Progenitor cell of endocrine pancreas (in vitro differentiated cells): ENCODE measurements at regions not wholly inside any gene's neighbourhood (a gene's known extent, or its start where the extent isn't known, plus 50 kb on each side); places are given as distances from the start of the nearest gene placed in this dataset.

Source experiments
- DNase-seq: peaks from one replicate; pipeline ENCODE4 v3.0.0; 2021; ENCODE audit warnings: low spot score; ENCODE audit not compliant: unreplicated experiment
- H3K27ac Mint-ChIP-seq: 2 replicates; pipeline ENCODE4 v1.8.0; 2021; ENCODE audit warnings: mild to moderate bottlenecking, moderate library complexity, mixed read lengths
- H3K27me3 Mint-ChIP-seq: 2 replicates; pipeline ENCODE4 v1.8.0; 2021; ENCODE audit warnings: mixed read lengths
- H3K36me3 Mint-ChIP-seq: 2 replicates; pipeline ENCODE4 v1.8.0; 2022; ENCODE audit warnings: mixed read lengths; ENCODE audit not compliant: insufficient read depth
- H3K4me1 Mint-ChIP-seq: 2 replicates; pipeline ENCODE4 v1.8.0; 2021; ENCODE audit warnings: low read depth, mixed read lengths
- H3K4me3 Mint-ChIP-seq: 2 replicates; pipeline ENCODE4 v1.8.0; 2021; ENCODE audit warnings: low read depth, mild to moderate bottlenecking, moderate library complexity, mixed read lengths
- H3K9me3 Mint-ChIP-seq: 2 replicates; pipeline ENCODE4 v1.8.0; 2021; ENCODE audit warnings: low read depth, mixed read lengths
- CTCF ChIP-seq: fragments of 200-600 bp; sonication (generic); IDR thresholded peaks from one replicate; pipeline ENCODE4 v1.5.0; 2021; ENCODE audit warnings: antibody characterized with exemption, mild to moderate bottlenecking; ENCODE audit not compliant: unreplicated experiment

- H3K4me3 Mint-ChIP-seq: no peak overlapping the region
- H3K4me1 Mint-ChIP-seq: no peaks in the 10 kb centered on the region
- no peak overlapping the region for H3K27ac Mint-ChIP-seq
- H3K9me3 Mint-ChIP-seq: peaks cover 3% of the 10 kb centered on the region
- H3K36me3 Mint-ChIP-seq: no peaks in the 10 kb centered on the region
- no peaks in the 10 kb centered on the region for H3K27me3 Mint-ChIP-seq
- DNase-seq: no peak
- TF ChIP-seq CTCF: no peak
Measured at GRCh38 chr2:126085011-126085795, 570.8 kb upstream of the GYPC start.

GRCh38 chr2:126100962-126101361, 555.0 kb upstream of the GYPC start:
- H3K36me3 Mint-ChIP-seq: no peaks in the 10 kb centered on the region
- no peak for TF ChIP-seq CTCF
- DNase-seq: no peak
- H3K27me3 Mint-ChIP-seq: no peaks in the 10 kb centered on the region
- H3K27ac Mint-ChIP-seq: no peak overlapping the region
- peaks cover 6% of the 10 kb centered on the region for H3K9me3 Mint-ChIP-seq
- no peak overlapping the region for H3K4me3 Mint-ChIP-seq
- no peaks in the 10 kb centered on the region for H3K4me1 Mint-ChIP-seq

- Mint-ChIP-seq H3K36me3 (no peaks in the 10 kb centered on the region), H3K4me1 (no peaks in the 10 kb centered on the region), H3K9me3 (peaks cover 7% of the 10 kb centered on the region), H3K4me3 (no peak overlapping the region), H3K27me3 (no peaks in the 10 kb centered on the region), H3K27ac (no peak overlapping the region)
- TF ChIP-seq CTCF: no peak
- DNase-seq: no peak
Measured at GRCh38 chr2:126106006-126106405, 550.0 kb upstream of the GYPC start.

- H3K9me3 Mint-ChIP-seq: peaks cover 7% of the 10 kb centered on the region
- no peak overlapping the region for H3K27ac Mint-ChIP-seq
- DNase-seq: no peak
- no peak overlapping the region for H3K4me3 Mint-ChIP-seq
- no peak for TF ChIP-seq CTCF
- no peaks in the 10 kb centered on the region for H3K27me3 Mint-ChIP-seq
- no peaks in the 10 kb centered on the region for H3K4me1 Mint-ChIP-seq
- H3K36me3 Mint-ChIP-seq: no peaks in the 10 kb centered on the region
Measured at GRCh38 chr2:126107883-126108282, 548.1 kb upstream of the GYPC start.

GRCh38 chr2:126115975-126116374, 540.0 kb upstream of the GYPC start:
- Mint-ChIP-seq H3K9me3 (no peaks in the 10 kb centered on the region), H3K27me3 (no peaks in the 10 kb centered on the region)
- no peak for DNase-seq

More at GRCh38 chr2:126115975-126116374, 540.0 kb upstream of the GYPC start:
- H3K27ac Mint-ChIP-seq: no peak overlapping the region
- TF ChIP-seq CTCF: no peak
- H3K36me3 Mint-ChIP-seq: no peaks in the 10 kb centered on the region
- H3K4me3 Mint-ChIP-seq: no peak overlapping the region
- no peaks in the 10 kb centered on the region for H3K4me1 Mint-ChIP-seq
